GM23248 (cell line): ENCODE measurements at regions not wholly inside any gene's neighbourhood (a gene's known extent, or its start where the extent isn't known, plus 50 kb on each side); places are given as distances from the start of the nearest gene placed in this dataset.

ENCODE experiments used
- DNase-seq: peaks from one replicate; pipeline ENCODE4 v3.0.0-alpha.2; 2015
- H2AFZ ChIP-seq: fragments of 200-600 bp; sonication (generic); 2 replicates; pipeline ENCODE4 v1.6.1; 2016; ENCODE audit warnings: antibody characterized with exemption
- H3F3A ChIP-seq: fragments of 200-600 bp; sonication (generic); 2 replicates; pipeline ENCODE4 v1.6.1; 2016; ENCODE audit warnings: mild to moderate bottlenecking, antibody characterized with exemption, mixed run types; ENCODE audit not compliant: insufficient read depth
- H3K27ac ChIP-seq: fragments of 200-600 bp; sonication (generic); 2 replicates; pipeline ENCODE4 v1.5.1; 2016; ENCODE audit warnings: mild to moderate bottlenecking
- H3K27me3 ChIP-seq: fragments of 200-600 bp; sonication (generic); replicated peaks from 2 replicates; pipeline ENCODE4 v1.6.1; 2016; ENCODE audit warnings: mild to moderate bottlenecking; ENCODE audit not compliant: insufficient read depth
- H3K36me3 ChIP-seq: fragments of 200-600 bp; sonication (generic); 2 replicates; pipeline ENCODE4 v1.6.1; 2016; ENCODE audit warnings: low read depth, mild to moderate bottlenecking
- H3K4me1 ChIP-seq: fragments of 200-600 bp; sonication (generic); 2 replicates; pipeline ENCODE4 v1.6.1; 2016; ENCODE audit warnings: mild to moderate bottlenecking; ENCODE audit not compliant: insufficient read depth
- H3K4me2 ChIP-seq: fragments of 200-600 bp; sonication (generic); one replicate; pipeline ENCODE4 v1.6.1; 2016; ENCODE audit warnings: mild to moderate bottlenecking; ENCODE audit not compliant: unreplicated experiment
- H3K4me3 ChIP-seq: fragments of 200-600 bp; sonication (generic); 2 replicates; pipeline ENCODE4 v1.5.1; 2016; ENCODE audit warnings: mild to moderate bottlenecking
- H3K79me2 ChIP-seq: fragments of 200-600 bp; sonication (generic); 2 replicates; pipeline ENCODE4 v1.6.1; 2016; ENCODE audit warnings: mild to moderate bottlenecking; ENCODE audit not compliant: insufficient read depth
- H3K9ac ChIP-seq: fragments of 200-600 bp; sonication (generic); 2 replicates; pipeline ENCODE4 v1.6.1; 2016; ENCODE audit warnings: mild to moderate bottlenecking
- H3K9me2 ChIP-seq: fragments of 200-600 bp; sonication (generic); 2 replicates; pipeline ENCODE4 v1.6.1; 2016; ENCODE audit warnings: mixed run types, mild to moderate bottlenecking, moderate library complexity; ENCODE audit not compliant: insufficient read depth
- H3K9me3 ChIP-seq: fragments of 200-600 bp; sonication (generic); one replicate; pipeline ENCODE4 v1.6.1; 2017; ENCODE audit warnings: low read depth
- H4K20me1 ChIP-seq: fragments of 200-600 bp; sonication (generic); 2 replicates; pipeline ENCODE4 v1.6.0; 2016; ENCODE audit not compliant: insufficient read depth
- EZH2 ChIP-seq: fragments of 200-600 bp; sonication (generic); IDR thresholded peaks from 2 replicates; pipeline ENCODE4 v1.6.1; 2018; ENCODE audit warnings: antibody characterized with exemption, mild to moderate bottlenecking; ENCODE audit not compliant: insufficient read depth, poor library complexity, severe bottlenecking
- EZH2phosphoT487 ChIP-seq: fragments of 200-600 bp; sonication (generic); IDR thresholded peaks from 2 replicates; pipeline ENCODE4 v1.6.1; 2018; ENCODE audit warnings: antibody characterized with exemption, moderate library complexity, mild to moderate bottlenecking, low read depth; ENCODE audit not compliant: insufficient read depth
- WGBS, 2 experiments: methylation state at CpG; one replicate each; pipeline ENCODE4 v1.1.6; 2015 to 2017; ENCODE audit warnings: low lambda C conversion rate in 2 of 2, low coverage in 1 of 2; ENCODE audit errors: missing lambda C conversion rate in 2 of 2; 5-methylcytosine and 5-hydroxymethylcytosine counted together
- in situ Hi-C: fragments of 300-500 bp; cut with MboI; formaldehyde crosslinking; loops from 2 replicates; pipeline ENCODE4 v1.15.0; 2020

DNA sequence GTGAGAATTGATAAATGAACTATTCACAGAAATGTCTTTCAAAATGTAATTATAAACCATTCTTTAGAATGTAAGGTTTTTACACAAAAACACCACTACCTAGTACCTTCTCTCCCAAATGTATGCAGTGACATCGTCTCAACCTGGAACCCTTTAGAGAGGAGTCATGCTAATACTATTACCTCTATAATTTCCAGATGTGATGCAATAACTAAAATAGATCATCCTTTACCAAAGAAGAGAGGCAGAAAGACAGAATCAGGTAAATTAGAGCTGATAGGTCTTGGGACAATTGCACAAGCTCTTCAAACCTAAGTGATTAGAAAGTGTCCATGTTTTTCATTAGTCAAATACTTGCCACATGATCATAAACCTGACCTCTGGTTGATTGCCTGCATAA lies 96.7 kb downstream of the HDGFL1 start:
- H3K79me2 ChIP-seq = no peaks in the 10 kb centered on the region
- no peaks in the 10 kb centered on the region for H3K36me3 ChIP-seq
- no peak overlapping the region for H3K4me2 ChIP-seq
- in situ Hi-C loops = no loop called here
- no peaks in the 10 kb centered on the region for H3K27me3 ChIP-seq
- no peak overlapping the region for H3K4me3 ChIP-seq
- 33 to 62% methylated on average over 1 of the region's 1 CpG for WGBS, 2 experiments
- no peak for TF ChIP-seq EZH2
- TF ChIP-seq EZH2phosphoT487 = no peak
- H3K27ac ChIP-seq = no peak overlapping the region
- no peak for DNase-seq
- H3F3A ChIP-seq = no peaks in the 10 kb centered on the region
- no peak overlapping the region for H2AFZ ChIP-seq
- H3K4me1 ChIP-seq = no peaks in the 10 kb centered on the region
- H4K20me1 ChIP-seq = no peaks in the 10 kb centered on the region
- no peak overlapping the region for H3K9ac ChIP-seq
- H3K9me3 ChIP-seq = no peaks in the 10 kb centered on the region
- no peaks in the 10 kb centered on the region; the same call in 1 of the 2 replicates for H3K9me2 ChIP-seq

DNA sequence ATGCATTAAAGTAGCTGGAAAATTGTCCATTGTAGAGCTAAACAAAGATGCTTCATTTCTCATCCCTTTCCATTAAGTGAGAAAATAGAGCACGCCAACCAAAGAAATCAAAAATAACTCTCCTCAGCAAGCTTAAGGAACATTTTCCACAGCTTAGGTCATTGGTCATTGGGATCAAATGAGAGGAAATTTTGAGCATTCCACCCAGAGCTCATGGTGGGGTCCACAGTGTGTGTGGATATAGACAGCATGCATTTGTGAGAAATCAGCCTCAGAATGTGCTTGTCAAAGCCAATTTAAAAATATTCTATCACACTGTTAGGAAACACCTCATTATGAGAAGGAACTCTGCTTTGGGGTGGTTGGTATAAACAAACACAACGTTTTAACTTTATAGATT lies 97.2 kb downstream of the HDGFL1 start:
- Histone ChIP-seq H3K9me3 (no peaks in the 10 kb centered on the region), H3K27ac (no peak overlapping the region), H3K9ac (no peak overlapping the region), H3F3A (no peaks in the 10 kb centered on the region), H3K4me3 (no peak overlapping the region), H3K36me3 (no peaks in the 10 kb centered on the region), H3K4me2 (no peak overlapping the region), H2AFZ (no peak overlapping the region), H3K79me2 (no peaks in the 10 kb centered on the region), H4K20me1 (no peaks in the 10 kb centered on the region), H3K4me1 (no peaks in the 10 kb centered on the region), H3K27me3 (no peaks in the 10 kb centered on the region), H3K9me2 (no peaks in the 10 kb centered on the region; the same call in 1 of the 2 replicates)
- TF ChIP-seq EZH2phosphoT487 (no peak), EZH2 (no peak)
- in situ Hi-C loops = no loop called here
- no peak for DNase-seq
- 41 to 52% methylated on average over 2 of the region's 2 CpGs for WGBS, 2 experiments

DNA sequence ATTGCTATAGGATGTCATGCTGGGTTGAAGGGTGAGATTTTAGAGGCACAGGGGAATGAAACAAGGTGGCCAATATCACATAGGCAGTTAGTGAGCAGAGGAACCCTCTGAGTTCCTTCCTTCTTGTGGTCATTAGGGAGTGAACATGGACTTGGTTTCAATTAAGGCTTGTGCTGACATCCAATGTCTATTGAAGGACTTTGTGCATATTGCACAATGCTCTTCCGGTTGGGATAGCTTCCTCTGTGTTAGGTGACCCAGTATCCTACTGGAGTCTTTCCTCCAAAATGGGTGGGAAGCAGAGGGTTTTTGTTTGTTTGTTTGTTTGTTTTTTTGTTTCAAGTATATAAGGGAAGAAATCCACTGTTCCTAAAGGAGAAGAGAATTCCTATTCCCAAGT lies 98.5 kb downstream of the HDGFL1 start:
- in situ Hi-C loops = no loop called here

DNA sequence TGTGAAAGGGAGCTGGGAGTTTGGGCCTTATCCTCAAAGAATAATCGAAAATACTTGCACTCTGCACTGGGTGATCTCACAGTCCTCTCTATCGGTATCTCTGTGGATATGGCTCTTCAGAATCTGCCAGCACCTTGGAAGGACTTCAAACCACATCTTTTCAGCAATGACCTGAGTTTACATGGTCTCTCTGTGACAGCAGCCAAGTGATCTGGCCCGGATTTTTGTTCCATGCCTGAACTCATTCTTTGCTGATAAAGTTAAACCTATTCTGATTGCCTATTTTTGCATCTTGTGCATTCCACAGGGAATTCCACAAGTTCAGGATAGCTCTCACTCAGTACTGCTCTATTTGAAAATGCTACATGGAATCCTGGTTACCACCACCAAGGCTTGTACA lies 98.9 kb downstream of the HDGFL1 start:
- no peak overlapping the region for H3K4me3 ChIP-seq
- no peak for DNase-seq
- H3K27me3 ChIP-seq = no peaks in the 10 kb centered on the region
- no peaks in the 10 kb centered on the region for H3K36me3 ChIP-seq
- H4K20me1 ChIP-seq = no peaks in the 10 kb centered on the region
- no peak for TF ChIP-seq EZH2
- no peak for TF ChIP-seq EZH2phosphoT487
- H2AFZ ChIP-seq = no peak overlapping the region
- H3K9me2 ChIP-seq = no peaks in the 10 kb centered on the region; the same call in 1 of the 2 replicates
- H3K9me3 ChIP-seq = no peaks in the 10 kb centered on the region
- H3F3A ChIP-seq = no peaks in the 10 kb centered on the region
- WGBS, 2 experiments = 18 to 22% methylated on average over 3 of the region's 3 CpGs
- no peaks in the 10 kb centered on the region for H3K4me1 ChIP-seq
- no peak overlapping the region for H3K27ac ChIP-seq
- in situ Hi-C loops = no loop called here
- H3K79me2 ChIP-seq = no peaks in the 10 kb centered on the region
- no peak overlapping the region for H3K9ac ChIP-seq
- H3K4me2 ChIP-seq = no peak overlapping the region

More for the DNA sequence above, 98.5 kb downstream of the HDGFL1 start:
- Histone ChIP-seq H4K20me1 (no peaks in the 10 kb centered on the region), H3K9ac (no peak overlapping the region), H3K4me1 (no peaks in the 10 kb centered on the region), H3K36me3 (no peaks in the 10 kb centered on the region), H3K27me3 (no peaks in the 10 kb centered on the region), H3K27ac (no peak overlapping the region), H2AFZ (no peak overlapping the region), H3F3A (no peaks in the 10 kb centered on the region), H3K79me2 (no peaks in the 10 kb centered on the region), H3K9me3 (no peaks in the 10 kb centered on the region), H3K9me2 (no peaks in the 10 kb centered on the region; the same call in 1 of the 2 replicates), H3K4me2 (no peak overlapping the region), H3K4me3 (no peak overlapping the region)
- DNase-seq = no peak
- TF ChIP-seq EZH2phosphoT487 (no peak), EZH2 (no peak)
- WGBS, 2 experiments = 0 to 13% methylated on average over 1 of the region's 1 CpG

DNA sequence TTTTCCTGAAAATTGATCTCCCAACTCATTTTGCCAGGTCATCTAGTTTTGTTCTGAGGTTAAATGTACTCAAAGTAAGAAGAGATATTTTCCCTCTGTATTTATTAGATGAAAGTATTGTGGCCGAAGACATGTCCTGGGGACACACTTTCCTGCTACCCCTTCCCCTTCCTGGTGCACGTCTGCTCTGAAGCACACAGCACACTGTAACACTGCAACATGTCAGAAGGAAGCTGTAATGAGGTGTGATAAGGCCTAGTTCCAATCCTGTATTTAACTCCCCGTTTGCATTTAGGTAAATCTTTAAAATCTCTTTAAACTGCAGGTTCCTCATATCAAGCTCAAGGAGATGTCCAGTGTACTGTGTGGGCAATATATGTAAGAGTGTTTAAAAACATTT lies 99.4 kb downstream of the HDGFL1 start:
- WGBS, 2 experiments = 67 to 74% methylated on average over 3 of the region's 3 CpGs
- Histone ChIP-seq H3F3A (no peaks in the 10 kb centered on the region), H3K4me2 (no peak overlapping the region)

More for the DNA sequence above, 99.4 kb downstream of the HDGFL1 start:
- no peaks in the 10 kb centered on the region for H3K4me1 ChIP-seq
- no peaks in the 10 kb centered on the region for H4K20me1 ChIP-seq
- H3K9ac ChIP-seq = no peak overlapping the region
- in situ Hi-C loops = no loop called here
- DNase-seq = no peak
- H3K79me2 ChIP-seq = no peaks in the 10 kb centered on the region
- TF ChIP-seq EZH2 = no peak
- no peak for TF ChIP-seq EZH2phosphoT487
- H3K9me2 ChIP-seq = no peaks in the 10 kb centered on the region; the same call in 1 of the 2 replicates
- no peak overlapping the region for H3K4me3 ChIP-seq
- no peaks in the 10 kb centered on the region for H3K9me3 ChIP-seq
- no peak overlapping the region for H3K27ac ChIP-seq
- no peak overlapping the region for H2AFZ ChIP-seq
- no peaks in the 10 kb centered on the region for H3K36me3 ChIP-seq
- no peaks in the 10 kb centered on the region for H3K27me3 ChIP-seq
